ENCODE measurements at regions not wholly inside any gene's neighbourhood (a gene's known extent, or its start where the extent isn't known, plus 50 kb on each side); places are given as distances from the start of the nearest gene placed in this dataset.

GRCh38 chr9:93871286-93871685 is 83.9 kb downstream of the BARX1 start:
- no peak overlapping the region for H3K4me3 ChIP-seq (ENCODE audit: low read depth, poor library complexity, severe bottlenecking)
- intact Hi-C loops (cut with DNase I; ENCODE audit: low total_unique reads): no loop called here
- DNase-seq (ENCODE audit: low spot score in 2 of 2): no peak
- TF ChIP-seq CTCF (IDR thresholded peaks at IDR 0.05): no peak
- TF ChIP-seq POLR2A (IDR thresholded peaks at IDR 0.05): no peak
- 80 to 86% methylated on average over 3 to 4 of the region's 4 CpGs for WGBS, 2 donors

- TF ChIP-seq CTCF (IDR thresholded peaks at IDR 0.05) (no peak), POLR2A (IDR thresholded peaks at IDR 0.05) (no peak)
- no peak for DNase-seq (ENCODE audit: low spot score in 2 of 2)
- no peak overlapping the region for H3K4me3 ChIP-seq (ENCODE audit: low read depth, poor library complexity, severe bottlenecking)
- intact Hi-C loops (cut with DNase I; ENCODE audit: low total_unique reads): no loop called here
- 80 to 84% methylated on average over 6 to 8 of the region's 8 CpGs for WGBS, 2 donors
Measured at GRCh38 chr9:93869863-93870262, 85.3 kb downstream of the BARX1 start.

GRCh38 chr9:93869088-93869487 is 86.1 kb downstream of the BARX1 start:
- WGBS, 2 donors: 62 to 81% methylated on average over 5 of the region's 5 CpGs
- no peak for DNase-seq (ENCODE audit: low spot score in 2 of 2)
- intact Hi-C loops (cut with DNase I; ENCODE audit: low total_unique reads): no loop called here
- H3K4me3 ChIP-seq (ENCODE audit: low read depth, poor library complexity, severe bottlenecking): no peak overlapping the region
- no peak for TF ChIP-seq POLR2A (IDR thresholded peaks at IDR 0.05)
- no peak for TF ChIP-seq CTCF (IDR thresholded peaks at IDR 0.05)

GRCh38 chr9:93865716-93866115 is 89.4 kb downstream of the BARX1 start:
- no peak for DNase-seq (ENCODE audit: low spot score in 2 of 2)
- intact Hi-C loops (cut with DNase I; ENCODE audit: low total_unique reads): no loop called here
- TF ChIP-seq CTCF (IDR thresholded peaks at IDR 0.05) (no peak), POLR2A (IDR thresholded peaks at IDR 0.05) (no peak)
- H3K4me3 ChIP-seq (ENCODE audit: low read depth, poor library complexity, severe bottlenecking): no peak overlapping the region
- 67 to 83% methylated on average over 4 to 5 of the region's 5 CpGs for WGBS, 2 donors

- intact Hi-C loops (cut with DNase I; ENCODE audit: low total_unique reads): no loop called here
- TF ChIP-seq CTCF (IDR thresholded peaks at IDR 0.05): no peak
- no peak for TF ChIP-seq POLR2A (IDR thresholded peaks at IDR 0.05)
- WGBS, 2 donors: 93 to 95% methylated on average over 7 of the region's 7 CpGs
- H3K4me3 ChIP-seq (ENCODE audit: low read depth, poor library complexity, severe bottlenecking): no peak overlapping the region
- no peak for DNase-seq (ENCODE audit: low spot score in 2 of 2)
Measured at GRCh38 chr9:93865245-93865644, 89.9 kb downstream of the BARX1 start.

- DNase-seq (ENCODE audit: low spot score in 2 of 2): no peak
- no peak for TF ChIP-seq CTCF (IDR thresholded peaks at IDR 0.05)
- TF ChIP-seq POLR2A (IDR thresholded peaks at IDR 0.05): no peak
- no peak overlapping the region for H3K4me3 ChIP-seq (ENCODE audit: low read depth, poor library complexity, severe bottlenecking)
- WGBS, 2 donors: 88 to 93% methylated on average over 9 of the region's 9 CpGs
- intact Hi-C loops (cut with DNase I; ENCODE audit: low total_unique reads): no loop called here
Measured at GRCh38 chr9:93864840-93865239, 90.3 kb downstream of the BARX1 start.
